Stimulated activated CD8-positive, alpha-beta memory T cell treated with anti-CD3 and anti-CD28 coated beads, Interleukin-15, amount 100 ng/mL, for 48 hours (primary cell): ENCODE measurements at regions not wholly inside any gene's neighbourhood (a gene's known extent, or its start where the extent isn't known, plus 50 kb on each side); places are given as distances from the start of the nearest gene placed in this dataset.

ENCODE experiments used
- DNase-seq, 2 donors: peaks; one replicate each; pipeline ENCODE4 v3.0.0-alpha.2; 2020; ENCODE audit warnings: low read depth in 2 of 2

- DNase-seq, result no peak
Observed at GRCh38 chr4:155521382-155521781, 144.6 kb upstream of the MAP9 start.

GRCh38 chr4:155515444-155516075, 138.8 kb upstream of the MAP9 start:
- DNase-seq, result no peak

- DNase-seq, result no peak
Observed at GRCh38 chr4:155514628-155515027, 137.9 kb upstream of the MAP9 start.

GRCh38 chr4:155512817-155513216, 136.1 kb upstream of the MAP9 start:
- no peak for DNase-seq

GRCh38 chr4:155512046-155512445, 135.3 kb upstream of the MAP9 start:
- DNase-seq, result no peak

GRCh38 chr4:155510771-155511170, 134.0 kb upstream of the MAP9 start:
- no peak for DNase-seq

- no peak for DNase-seq
Observed at GRCh38 chr4:155509555-155509954, 132.8 kb upstream of the MAP9 start.

- DNase-seq, result no peak
Observed at GRCh38 chr4:155506745-155507144, 130.0 kb upstream of the MAP9 start.

GRCh38 chr4:155505321-155505720, 128.6 kb upstream of the MAP9 start:
- no peak for DNase-seq

- no peak for DNase-seq
Observed at GRCh38 chr4:155497306-155497705, 120.5 kb upstream of the MAP9 start.

- no peak for DNase-seq
Observed at GRCh38 chr4:155496294-155496626, 119.5 kb upstream of the MAP9 start.

- DNase-seq, result no peak
Observed at GRCh38 chr4:155495572-155496293, 119.0 kb upstream of the MAP9 start.

GRCh38 chr4:155494037-155494718, 117.4 kb upstream of the MAP9 start:
- DNase-seq, result no peak

GRCh38 chr4:155491336-155492120, 114.8 kb upstream of the MAP9 start:
- DNase-seq, result no peak

GRCh38 chr4:155489271-155489670, 112.5 kb upstream of the MAP9 start:
- no peak for DNase-seq

- DNase-seq, result no peak
Observed at GRCh38 chr4:155488691-155489090, 111.9 kb upstream of the MAP9 start.

- no peak for DNase-seq
Observed at GRCh38 chr4:155487210-155487609, 110.4 kb upstream of the MAP9 start.

- no peak for DNase-seq
Observed at GRCh38 chr4:155481150-155481549, 104.4 kb upstream of the MAP9 start.

- DNase-seq, result no peak
Observed at GRCh38 chr4:155479835-155480234, 103.1 kb upstream of the MAP9 start.

GRCh38 chr4:155478336-155478835, 101.6 kb upstream of the MAP9 start:
- DNase-seq, result no peak

- DNase-seq, result no peak
Observed at GRCh38 chr4:155474758-155475157, 98.0 kb upstream of the MAP9 start.

GRCh38 chr4:155473420-155474095, 96.8 kb upstream of the MAP9 start:
- DNase-seq, result no peak
